DMS 273 treated with DMSO at 0.1 percent for 48 hours (cell line): ENCODE measurements at regions not wholly inside any gene's neighbourhood (a gene's known extent, or its start where the extent isn't known, plus 50 kb on each side); places are given as distances from the start of the nearest gene placed in this dataset.

Experiments used
- DNase-seq: peaks from one replicate; lab custom pipeline; 2025; lab: John Stamatoyannopoulos, UW

GRCh38 chr2:150900913-150901312 lies 360.8 kb downstream of the RBM43 start:
- no peak for DNase-seq

GRCh38 chr2:150895968-150896367 lies 365.7 kb downstream of the RBM43 start:
- no peak for DNase-seq

- no peak for DNase-seq
Measured at GRCh38 chr2:150889141-150889540, 372.5 kb downstream of the RBM43 start.

- DNase-seq, result no peak
Measured at GRCh38 chr2:150888337-150888736, 373.3 kb downstream of the RBM43 start.

GRCh38 chr2:150887926-150888325 lies 373.7 kb downstream of the RBM43 start:
- no peak for DNase-seq

GRCh38 chr2:150885774-150886386 lies 375.8 kb downstream of the RBM43 start:
- DNase-seq, result no peak

GRCh38 chr2:150885236-150885635 lies 376.4 kb downstream of the RBM43 start:
- no peak for DNase-seq

- no peak for DNase-seq
Measured at GRCh38 chr2:150883613-150883895, 378.1 kb downstream of the RBM43 start.

- no peak for DNase-seq
Measured at GRCh38 chr2:150882751-150883612, 378.7 kb downstream of the RBM43 start.

- no peak for DNase-seq
Measured at GRCh38 chr2:150880986-150881385, 380.7 kb downstream of the RBM43 start.

GRCh38 chr2:150878356-150878755 lies 383.3 kb downstream of the RBM43 start:
- no peak for DNase-seq

GRCh38 chr2:150876251-150876950 lies 385.3 kb downstream of the RBM43 start:
- DNase-seq, result no peak

GRCh38 chr2:150873396-150873772 lies 385.9 kb upstream of the RND3 start:
- DNase-seq, result no peak

- no peak for DNase-seq
Measured at GRCh38 chr2:150872756-150873395, 385.4 kb upstream of the RND3 start.

- no peak for DNase-seq
Measured at GRCh38 chr2:150866431-150866830, 379.0 kb upstream of the RND3 start.

- no peak for DNase-seq
Measured at GRCh38 chr2:150863691-150864090, 376.2 kb upstream of the RND3 start.

GRCh38 chr2:150860301-150860700 lies 372.8 kb upstream of the RND3 start:
- DNase-seq, result no peak

GRCh38 chr2:150859877-150860276 lies 372.4 kb upstream of the RND3 start:
- no peak for DNase-seq

GRCh38 chr2:150859162-150859561 lies 371.7 kb upstream of the RND3 start:
- DNase-seq, result no peak

- DNase-seq, result no peak
Measured at GRCh38 chr2:150858382-150858781, 370.9 kb upstream of the RND3 start.

- no peak for DNase-seq
Measured at GRCh38 chr2:150856596-150857281, 369.3 kb upstream of the RND3 start.

GRCh38 chr2:150853263-150853662 lies 365.8 kb upstream of the RND3 start:
- DNase-seq, result no peak
